Testis (tissue), 2 donors: ENCODE measurements at regions not wholly inside any gene's neighbourhood (a gene's known extent, or its start where the extent isn't known, plus 50 kb on each side); places are given as distances from the start of the nearest gene placed in this dataset.

Experiments used
- DNase-seq: peaks from one replicate; pipeline ENCODE4 v3.0.0-alpha.2; 2019
- H3K27ac ChIP-seq, 2 donors: fragments of 200-600 bp; sonication (generic); one replicate each; pipeline ENCODE4 v1.5.1; 2019
- H3K27me3 ChIP-seq: fragments of 200-600 bp; sonication (generic); one replicate; pipeline ENCODE4 v1.5.1; 2019
- H3K36me3 ChIP-seq: fragments of 200-600 bp; sonication (generic); one replicate; pipeline ENCODE4 v1.5.1; 2017; ENCODE audit warnings: low read depth; ENCODE audit errors: missing control alignments
- H3K4me1 ChIP-seq: fragments of 200-600 bp; sonication (generic); one replicate; pipeline ENCODE4 v1.5.1; 2019
- H3K4me3 ChIP-seq, 2 donors: fragments of 200-600 bp; sonication (generic); one replicate each; pipeline ENCODE4 v1.5.1; 2017 to 2019
- H3K9me3 ChIP-seq: fragments of 200-600 bp; sonication (generic); one replicate; pipeline ENCODE4 v1.5.1; 2017
- POLR2A ChIP-seq: fragments of 450-650 bp; IDR thresholded peaks from one replicate; pipeline ENCODE4 v1.6.1; 2017; ENCODE audit warnings: antibody characterized with exemption, mild to moderate bottlenecking, moderate library complexity
- WGBS, 2 donors: methylation state at CpG; one replicate each; pipeline ENCODE4 v1.1.5; 2018; 5-methylcytosine and 5-hydroxymethylcytosine counted together
- intact Hi-C: fragments of 100-400 bp; cut with DNase I; formaldehyde crosslinking; loops from one replicate; pipeline ENCODE4 v1.15.1; 2023; ENCODE audit warnings: low total_unique reads
- TF ChIP-seq, protein P1 (sequence below), 3 experiments: fragments of 450-650 bp in 2 of 3; fragments of 200-600 bp in 1 of 3; sonication (generic) in 1 of 3; IDR thresholded peaks; one replicate each; pipeline ENCODE4 v1.5.1; 2016 to 2019; ENCODE audit warnings: antibody characterized with exemption in 3 of 3, mild to moderate bottlenecking in 2 of 3, moderate library complexity in 1 of 3

DNA sequence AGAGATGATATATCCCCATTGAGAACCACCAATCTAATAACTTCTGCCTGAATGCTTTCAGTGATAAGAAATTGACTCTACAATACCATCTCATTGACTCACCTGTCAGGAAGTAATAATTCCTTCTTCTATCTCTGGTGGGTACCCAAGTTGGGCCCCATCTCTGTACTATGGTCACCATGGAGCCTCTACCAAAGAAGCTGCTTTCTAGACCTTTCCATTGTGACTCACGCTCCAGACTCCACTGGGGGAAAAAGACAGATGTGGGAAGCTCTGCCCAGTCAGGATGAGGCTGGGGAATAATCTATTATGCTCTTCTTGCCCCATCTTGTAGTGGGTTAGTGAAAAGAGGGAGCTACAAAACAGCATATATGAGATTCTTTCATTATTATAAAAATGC is 100.4 kb downstream of the COPRS start:
- no peak overlapping the region for H3K4me3 ChIP-seq
- H3K4me1 ChIP-seq = no peaks in the 10 kb centered on the region
- whole genome bisulfite sequencing, 2 donors = 92 to 97% methylated on average over 1 of the region's 1 CpG
- H3K36me3 ChIP-seq = no peaks in the 10 kb centered on the region
- TF ChIP-seq, protein P1, sequence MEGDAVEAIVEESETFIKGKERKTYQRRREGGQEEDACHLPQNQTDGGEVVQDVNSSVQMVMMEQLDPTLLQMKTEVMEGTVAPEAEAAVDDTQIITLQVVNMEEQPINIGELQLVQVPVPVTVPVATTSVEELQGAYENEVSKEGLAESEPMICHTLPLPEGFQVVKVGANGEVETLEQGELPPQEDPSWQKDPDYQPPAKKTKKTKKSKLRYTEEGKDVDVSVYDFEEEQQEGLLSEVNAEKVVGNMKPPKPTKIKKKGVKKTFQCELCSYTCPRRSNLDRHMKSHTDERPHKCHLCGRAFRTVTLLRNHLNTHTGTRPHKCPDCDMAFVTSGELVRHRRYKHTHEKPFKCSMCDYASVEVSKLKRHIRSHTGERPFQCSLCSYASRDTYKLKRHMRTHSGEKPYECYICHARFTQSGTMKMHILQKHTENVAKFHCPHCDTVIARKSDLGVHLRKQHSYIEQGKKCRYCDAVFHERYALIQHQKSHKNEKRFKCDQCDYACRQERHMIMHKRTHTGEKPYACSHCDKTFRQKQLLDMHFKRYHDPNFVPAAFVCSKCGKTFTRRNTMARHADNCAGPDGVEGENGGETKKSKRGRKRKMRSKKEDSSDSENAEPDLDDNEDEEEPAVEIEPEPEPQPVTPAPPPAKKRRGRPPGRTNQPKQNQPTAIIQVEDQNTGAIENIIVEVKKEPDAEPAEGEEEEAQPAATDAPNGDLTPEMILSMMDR (IDR thresholded peaks at IDR 0.05) = no peak
- no peak for TF ChIP-seq POLR2A
- no peak for DNase-seq
- no peaks in the 10 kb centered on the region for H3K9me3 ChIP-seq
- intact Hi-C loops = no loop called here
- no peak overlapping the region for H3K27ac ChIP-seq
- no peaks in the 10 kb centered on the region for H3K27me3 ChIP-seq

GRCh38 chr17:31757097-31757496 is 101.9 kb downstream of the COPRS start:
- intact Hi-C loops = no loop called here
- Histone ChIP-seq H3K36me3 (no peaks in the 10 kb centered on the region), H3K27ac (no peak overlapping the region), H3K4me1 (no peaks in the 10 kb centered on the region), H3K27me3 (no peaks in the 10 kb centered on the region), H3K4me3 (no peak overlapping the region), H3K9me3 (no peaks in the 10 kb centered on the region)
- DNase-seq = no peak
- 87 to 93% methylated on average over 2 of the region's 2 CpGs for WGBS, 2 donors
- TF ChIP-seq POLR2A = no peak
- TF ChIP-seq, protein P1 (IDR thresholded peaks at IDR 0.05) = no peak

GRCh38 chr17:31754239-31754945 is 104.7 kb downstream of the COPRS start:
- H3K27me3 ChIP-seq = no peaks in the 10 kb centered on the region
- 92 to 93% methylated on average over 7 of the region's 7 CpGs for WGBS, 2 donors
- no peak for DNase-seq
- no peaks in the 10 kb centered on the region for H3K36me3 ChIP-seq
- no peaks in the 10 kb centered on the region for H3K9me3 ChIP-seq
- intact Hi-C loops = no loop called here
- no peaks in the 10 kb centered on the region for H3K4me1 ChIP-seq
- H3K4me3 ChIP-seq = no peak overlapping the region
- no peak overlapping the region for H3K27ac ChIP-seq
- TF ChIP-seq POLR2A = no peak
- TF ChIP-seq, protein P1 (IDR thresholded peaks at IDR 0.05) = no peak

GRCh38 chr17:31753011-31753410 is 106.0 kb downstream of the COPRS start:
- DNase-seq = no peak
- Histone ChIP-seq H3K36me3 (no peaks in the 10 kb centered on the region), H3K9me3 (no peaks in the 10 kb centered on the region), H3K27ac (no peak overlapping the region), H3K4me3 (no peak overlapping the region), H3K4me1 (no peaks in the 10 kb centered on the region), H3K27me3 (no peaks in the 10 kb centered on the region)
- 97 to 100% methylated on average over 2 of the region's 2 CpGs for WGBS, 2 donors
- TF ChIP-seq, protein P1 (IDR thresholded peaks at IDR 0.05) = no peak
- TF ChIP-seq POLR2A = no peak
- intact Hi-C loops = no loop called here

- no peaks in the 10 kb centered on the region for H3K36me3 ChIP-seq
- no peak for TF ChIP-seq POLR2A
- TF ChIP-seq, protein P1 (IDR thresholded peaks at IDR 0.05) = no peak
- 80 to 88% methylated on average over 5 to 6 of the region's 6 CpGs for WGBS, 2 donors
- no peaks in the 10 kb centered on the region for H3K9me3 ChIP-seq
- no peak overlapping the region for H3K27ac ChIP-seq
- no peak for DNase-seq
- intact Hi-C loops = no loop called here
- no peak overlapping the region for H3K4me3 ChIP-seq
- no peaks in the 10 kb centered on the region for H3K4me1 ChIP-seq
- no peaks in the 10 kb centered on the region for H3K27me3 ChIP-seq
Observed at GRCh38 chr17:31752584-31752983, 106.5 kb downstream of the COPRS start.
